Prostate gland (tissue), 2 donors: ENCODE measurements at regions not wholly inside any gene's neighbourhood (a gene's known extent, or its start where the extent isn't known, plus 50 kb on each side); places are given as distances from the start of the nearest gene placed in this dataset.

ENCODE experiments used
- POLR2A ChIP-seq: fragments of 450-650 bp; IDR thresholded peaks from one replicate; pipeline ENCODE4 v1.6.1; 2016; ENCODE audit warnings: antibody characterized with exemption, mild to moderate bottlenecking
- POLR2AphosphoS5 ChIP-seq: sonication (generic); formaldehyde crosslinking; IDR thresholded peaks from one replicate; pipeline ENCODE4 v1.6.1; 2017; ENCODE audit warnings: antibody characterized with exemption
- TF ChIP-seq, protein P1 (sequence below), 4 experiments: fragments of 200-600 bp in 2 of 4; fragments of 450-650 bp in 2 of 4; sonication (generic) in 2 of 4; IDR thresholded peaks; 1 replicate in 3 of 4; 2 replicates in 1 of 4; pipeline ENCODE4 v1.5.1; 2016 to 2019; ENCODE audit warnings: antibody characterized with exemption in 4 of 4, mild to moderate bottlenecking in 2 of 4, moderate library complexity in 2 of 4

- TF ChIP-seq, protein P1, sequence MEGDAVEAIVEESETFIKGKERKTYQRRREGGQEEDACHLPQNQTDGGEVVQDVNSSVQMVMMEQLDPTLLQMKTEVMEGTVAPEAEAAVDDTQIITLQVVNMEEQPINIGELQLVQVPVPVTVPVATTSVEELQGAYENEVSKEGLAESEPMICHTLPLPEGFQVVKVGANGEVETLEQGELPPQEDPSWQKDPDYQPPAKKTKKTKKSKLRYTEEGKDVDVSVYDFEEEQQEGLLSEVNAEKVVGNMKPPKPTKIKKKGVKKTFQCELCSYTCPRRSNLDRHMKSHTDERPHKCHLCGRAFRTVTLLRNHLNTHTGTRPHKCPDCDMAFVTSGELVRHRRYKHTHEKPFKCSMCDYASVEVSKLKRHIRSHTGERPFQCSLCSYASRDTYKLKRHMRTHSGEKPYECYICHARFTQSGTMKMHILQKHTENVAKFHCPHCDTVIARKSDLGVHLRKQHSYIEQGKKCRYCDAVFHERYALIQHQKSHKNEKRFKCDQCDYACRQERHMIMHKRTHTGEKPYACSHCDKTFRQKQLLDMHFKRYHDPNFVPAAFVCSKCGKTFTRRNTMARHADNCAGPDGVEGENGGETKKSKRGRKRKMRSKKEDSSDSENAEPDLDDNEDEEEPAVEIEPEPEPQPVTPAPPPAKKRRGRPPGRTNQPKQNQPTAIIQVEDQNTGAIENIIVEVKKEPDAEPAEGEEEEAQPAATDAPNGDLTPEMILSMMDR (IDR thresholded peaks at IDR 0.05) = no peak
- TF ChIP-seq POLR2AphosphoS5 = no peak
- no peak for TF ChIP-seq POLR2A
These were observed 127.1 kb upstream of the AHI1 start for GRCh38 chr6:135624402-135625295.
